ENCODE measurements at regions not wholly inside any gene's neighbourhood (a gene's known extent, or its start where the extent isn't known, plus 50 kb on each side); places are given as distances from the start of the nearest gene placed in this dataset.

GRCh38 chr5:77568082-77568481, 70.4 kb downstream of the OTP start:
- no peak overlapping the region for H3K4me2 ChIP-seq (ENCODE audit: control insufficient read depth, extremely low read depth, insufficient read depth, low read depth, low read length)
- no peak overlapping the region for H2AFZ ChIP-seq (ENCODE audit: control insufficient read depth, low read length)
- dilution Hi-C loops (cut with MboI; ENCODE audit: extremely low pct_ligation_motif_present, low sequenced_read_pairs), result no loop called here
- peaks cover 14% of the 10 kb centered on the region for H3K27me3 ChIP-seq (ENCODE audit: control insufficient read depth, extremely low read depth, insufficient read depth, low read length)
- no peak overlapping the region for H3K4me3 ChIP-seq (ENCODE audit: control insufficient read depth in 2 of 3, extremely low read depth in 1 of 3, insufficient read depth in 2 of 3, low read depth in 1 of 3, low read length in 3 of 3)
- no peaks in the 10 kb centered on the region for H3K4me1 ChIP-seq (ENCODE audit: control insufficient read depth, extremely low read depth, insufficient read depth, low read length)
- no peaks in the 10 kb centered on the region for H3K36me3 ChIP-seq (ENCODE audit: control insufficient read depth in 2 of 2, extremely low read depth in 1 of 2, insufficient read depth in 2 of 2, low read length in 2 of 2)
- no peak for TF ChIP-seq CTCF (optimal IDR thresholded peaks at IDR 0.05 in 1 of 3, IDR thresholded peaks at IDR 0.05 in 1 of 3, conservative IDR thresholded peaks at IDR 0.05 in 1 of 3; ENCODE audit: extremely low read depth in 1 of 3, insufficient read depth in 2 of 3, low read length in 3 of 3)
- no peak for TF ChIP-seq EZH2 (IDR thresholded peaks at IDR 0.05; ENCODE audit: low read length)
- no peaks in the 10 kb centered on the region for H3K9me1 ChIP-seq (ENCODE audit: control insufficient read depth, extremely low read depth, insufficient read depth, low read length)
- no peaks in the 10 kb centered on the region for H3K9me3 ChIP-seq (ENCODE audit: control insufficient read depth, low read depth, low read length)
- H3K27ac ChIP-seq (ENCODE audit: control insufficient read depth, insufficient read depth, low read length), result no peak overlapping the region
- no peaks in the 10 kb centered on the region for H3K79me2 ChIP-seq (ENCODE audit: control insufficient read depth, insufficient read depth, low read length)
- H3K9ac ChIP-seq (ENCODE audit: control insufficient read depth, extremely low read depth, insufficient read depth, low read length), result no peak overlapping the region
- FAIRE-seq (no peak), DNase-seq (ENCODE audit: low read depth, low spot score) (no peak)
- no peaks in the 10 kb centered on the region for H4K20me1 ChIP-seq (ENCODE audit: control insufficient read depth, extremely low read depth, insufficient read depth, low read length)

GRCh38 chr5:77563475-77563874, 71.4 kb upstream of the WDR41 start:
- no peak overlapping the region for H3K27ac ChIP-seq (ENCODE audit: control insufficient read depth, insufficient read depth, low read length)
- no peak overlapping the region for H3K4me3 ChIP-seq (ENCODE audit: control insufficient read depth in 2 of 3, extremely low read depth in 1 of 3, insufficient read depth in 2 of 3, low read depth in 1 of 3, low read length in 3 of 3)
- FAIRE-seq (no peak), DNase-seq (ENCODE audit: low read depth, low spot score) (no peak)
- H3K9me3 ChIP-seq (ENCODE audit: control insufficient read depth, low read depth, low read length), result no peaks in the 10 kb centered on the region
- H2AFZ ChIP-seq (ENCODE audit: control insufficient read depth, low read length), result no peak overlapping the region
- no peaks in the 10 kb centered on the region for H3K9me1 ChIP-seq (ENCODE audit: control insufficient read depth, extremely low read depth, insufficient read depth, low read length)
- no peak overlapping the region for H3K9ac ChIP-seq (ENCODE audit: control insufficient read depth, extremely low read depth, insufficient read depth, low read length)
- dilution Hi-C loops (cut with MboI; ENCODE audit: extremely low pct_ligation_motif_present, low sequenced_read_pairs), result no loop called here
- no peaks in the 10 kb centered on the region for H3K36me3 ChIP-seq (ENCODE audit: control insufficient read depth in 2 of 2, extremely low read depth in 1 of 2, insufficient read depth in 2 of 2, low read length in 2 of 2)
- no peaks in the 10 kb centered on the region for H3K4me1 ChIP-seq (ENCODE audit: control insufficient read depth, extremely low read depth, insufficient read depth, low read length)
- H4K20me1 ChIP-seq (ENCODE audit: control insufficient read depth, extremely low read depth, insufficient read depth, low read length), result no peaks in the 10 kb centered on the region
- no peak overlapping the region for H3K4me2 ChIP-seq (ENCODE audit: control insufficient read depth, extremely low read depth, insufficient read depth, low read depth, low read length)
- no peaks in the 10 kb centered on the region for H3K79me2 ChIP-seq (ENCODE audit: control insufficient read depth, insufficient read depth, low read length)
- H3K27me3 ChIP-seq (ENCODE audit: control insufficient read depth, extremely low read depth, insufficient read depth, low read length), result peaks cover 12% of the 10 kb centered on the region
- no peak for TF ChIP-seq CTCF (optimal IDR thresholded peaks at IDR 0.05 in 1 of 3, IDR thresholded peaks at IDR 0.05 in 1 of 3, conservative IDR thresholded peaks at IDR 0.05 in 1 of 3; ENCODE audit: extremely low read depth in 1 of 3, insufficient read depth in 2 of 3, low read length in 3 of 3)
- TF ChIP-seq EZH2 (IDR thresholded peaks at IDR 0.05; ENCODE audit: low read length), result no peak

Measured in keratinocyte (primary cell).